ENCODE measurements at regions not wholly inside any gene's neighbourhood (a gene's known extent, or its start where the extent isn't known, plus 50 kb on each side); places are given as distances from the start of the nearest gene placed in this dataset.

- TF ChIP-seq EZH2 (IDR thresholded peaks at IDR 0.05; ENCODE audit: borderline replicate concordance) (no peak), EZH2phosphoT487 (IDR thresholded peaks at IDR 0.05; ENCODE audit: low read depth, severe bottlenecking, unreplicated experiment) (no peak)
Measured at GRCh38 chr1:57632401-57632800, 208.5 kb upstream of the DAB1 start.
